Nephron (organoid): ENCODE measurements at regions not wholly inside any gene's neighbourhood (a gene's known extent, or its start where the extent isn't known, plus 50 kb on each side); places are given as distances from the start of the nearest gene placed in this dataset.
"Not testable (repeated sequence)": the region's sequence is repeated elsewhere in the genome, so short reads cannot be mapped to it uniquely, and the experiment has no call there.

Experiments
- H3K27ac Mint-ChIP-seq, 3 experiments: 2 replicates each; pipeline ENCODE4 v1.8.0; 2020; ENCODE audit warnings: mixed read lengths in 3 of 3, mild to moderate bottlenecking in 2 of 3, moderate library complexity in 1 of 3
- H3K27me3 Mint-ChIP-seq: 2 replicates; pipeline ENCODE4 v1.8.0; 2021; ENCODE audit warnings: low read depth, mild to moderate bottlenecking, moderate library complexity, mixed read lengths
- H3K36me3 Mint-ChIP-seq: 2 replicates; pipeline ENCODE4 v1.8.0; 2020; ENCODE audit warnings: low read depth, mixed read lengths
- H3K4me1 Mint-ChIP-seq: 2 replicates; pipeline ENCODE4 v1.8.0; 2020; ENCODE audit warnings: mixed read lengths
- H3K4me3 Mint-ChIP-seq, 3 experiments: 2 replicates each; pipeline ENCODE4 v1.8.0; 2020; ENCODE audit warnings: mild to moderate bottlenecking in 3 of 3, mixed read lengths in 3 of 3, moderate library complexity in 2 of 3
- H3K9me3 Mint-ChIP-seq: 2 replicates; pipeline ENCODE4 v1.8.0; 2020; ENCODE audit warnings: mixed read lengths
- TF ChIP-seq, protein P1 (sequence below), 3 experiments: fragments of 200-600 bp; sonication (generic); IDR thresholded peaks; one replicate each; pipeline ENCODE4 v1.5.0; 2021; ENCODE audit warnings: antibody characterized with exemption in 3 of 3; ENCODE audit not compliant: unreplicated experiment in 3 of 3

GRCh38 chr6:115750292-115750691 is 310.4 kb downstream of the FRK start:
- Mint-ChIP-seq H3K36me3 (no peaks in the 10 kb centered on the region), H3K27ac (no peak overlapping the region), H3K4me3 (no peak overlapping the region), H3K9me3 (peaks cover 4% of the 10 kb centered on the region), H3K27me3 (no peaks in the 10 kb centered on the region), H3K4me1 (no peaks in the 10 kb centered on the region)
- TF ChIP-seq, protein P1, sequence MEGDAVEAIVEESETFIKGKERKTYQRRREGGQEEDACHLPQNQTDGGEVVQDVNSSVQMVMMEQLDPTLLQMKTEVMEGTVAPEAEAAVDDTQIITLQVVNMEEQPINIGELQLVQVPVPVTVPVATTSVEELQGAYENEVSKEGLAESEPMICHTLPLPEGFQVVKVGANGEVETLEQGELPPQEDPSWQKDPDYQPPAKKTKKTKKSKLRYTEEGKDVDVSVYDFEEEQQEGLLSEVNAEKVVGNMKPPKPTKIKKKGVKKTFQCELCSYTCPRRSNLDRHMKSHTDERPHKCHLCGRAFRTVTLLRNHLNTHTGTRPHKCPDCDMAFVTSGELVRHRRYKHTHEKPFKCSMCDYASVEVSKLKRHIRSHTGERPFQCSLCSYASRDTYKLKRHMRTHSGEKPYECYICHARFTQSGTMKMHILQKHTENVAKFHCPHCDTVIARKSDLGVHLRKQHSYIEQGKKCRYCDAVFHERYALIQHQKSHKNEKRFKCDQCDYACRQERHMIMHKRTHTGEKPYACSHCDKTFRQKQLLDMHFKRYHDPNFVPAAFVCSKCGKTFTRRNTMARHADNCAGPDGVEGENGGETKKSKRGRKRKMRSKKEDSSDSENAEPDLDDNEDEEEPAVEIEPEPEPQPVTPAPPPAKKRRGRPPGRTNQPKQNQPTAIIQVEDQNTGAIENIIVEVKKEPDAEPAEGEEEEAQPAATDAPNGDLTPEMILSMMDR (IDR thresholded peaks at IDR 0.05; ENCODE audit: unreplicated experiment in 3 of 3), result no peak

DNA sequence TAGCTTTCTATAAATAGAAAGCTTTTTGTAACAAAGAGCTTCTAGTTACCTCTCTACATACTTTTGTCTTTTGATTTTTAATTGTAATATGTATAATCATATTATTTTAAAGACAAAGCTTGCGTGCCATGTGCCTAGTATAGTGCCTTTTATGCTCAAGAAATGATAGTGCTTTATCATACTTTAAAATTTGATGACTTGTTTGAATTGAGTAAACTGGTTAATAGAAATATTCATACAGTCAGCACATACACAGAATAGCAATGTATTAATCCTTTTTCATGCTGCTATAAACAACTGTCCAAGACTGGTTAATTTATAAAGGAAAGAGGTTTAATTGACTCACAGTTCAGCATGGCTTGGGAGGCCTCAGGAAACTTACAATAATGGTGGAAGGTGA is 313.0 kb downstream of the FRK start:
- Mint-ChIP-seq H3K9me3 (peaks cover 19% of the 10 kb centered on the region), H3K4me1 (no peaks in the 10 kb centered on the region), H3K27ac (no peak overlapping the region), H3K4me3 (no peak overlapping the region), H3K27me3 (no peaks in the 10 kb centered on the region), H3K36me3 (no peaks in the 10 kb centered on the region)
- TF ChIP-seq, protein P1 (IDR thresholded peaks at IDR 0.05; ENCODE audit: unreplicated experiment in 3 of 3), result no peak

- H3K36me3 Mint-ChIP-seq, H3K27ac Mint-ChIP-seq, H3K27me3 Mint-ChIP-seq, H3K4me3 Mint-ChIP-seq, H3K4me1 Mint-ChIP-seq: not testable (repeated sequence)
- H3K9me3 Mint-ChIP-seq, result peaks cover 19% of the 10 kb centered on the region
Measured at GRCh38 chr6:115746583-115746982, 314.1 kb downstream of the FRK start.

GRCh38 chr6:115740907-115741306 is 319.8 kb downstream of the FRK start:
- Mint-ChIP-seq H3K4me1 (no peaks in the 10 kb centered on the region), H3K4me3 (no peak overlapping the region), H3K36me3 (no peaks in the 10 kb centered on the region), H3K9me3 (peaks cover 26% of the 10 kb centered on the region), H3K27me3 (no peaks in the 10 kb centered on the region), H3K27ac (no peak overlapping the region)
- TF ChIP-seq, protein P1 (IDR thresholded peaks at IDR 0.05; ENCODE audit: unreplicated experiment in 3 of 3), result no peak

DNA sequence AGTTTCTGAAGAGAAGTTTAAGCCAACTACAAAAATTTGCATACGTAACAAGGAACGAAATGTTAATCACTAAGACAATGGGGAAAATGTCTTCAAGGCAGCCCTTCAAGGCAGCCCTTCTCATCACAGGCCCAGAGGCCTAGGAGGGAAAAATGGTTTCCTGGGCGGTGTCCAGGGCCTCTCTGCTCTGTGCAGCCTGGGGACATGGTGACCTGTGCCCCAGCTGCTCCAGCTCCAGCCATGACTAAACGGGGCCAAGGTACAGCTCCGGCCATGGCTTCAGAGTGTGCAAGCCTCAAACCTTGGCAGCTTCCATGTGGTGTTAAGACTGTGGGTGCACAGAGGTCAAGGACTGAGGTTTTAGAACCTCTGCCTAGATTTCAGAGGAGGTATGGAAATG is 325.1 kb downstream of the FRK start:
- Mint-ChIP-seq H3K36me3 (no peaks in the 10 kb centered on the region), H3K27me3 (no peaks in the 10 kb centered on the region), H3K9me3 (peaks cover 16% of the 10 kb centered on the region), H3K4me3 (no peak overlapping the region), H3K27ac (no peak overlapping the region), H3K4me1 (no peaks in the 10 kb centered on the region)
- TF ChIP-seq, protein P1 (IDR thresholded peaks at IDR 0.05; ENCODE audit: unreplicated experiment in 3 of 3), result no peak

DNA sequence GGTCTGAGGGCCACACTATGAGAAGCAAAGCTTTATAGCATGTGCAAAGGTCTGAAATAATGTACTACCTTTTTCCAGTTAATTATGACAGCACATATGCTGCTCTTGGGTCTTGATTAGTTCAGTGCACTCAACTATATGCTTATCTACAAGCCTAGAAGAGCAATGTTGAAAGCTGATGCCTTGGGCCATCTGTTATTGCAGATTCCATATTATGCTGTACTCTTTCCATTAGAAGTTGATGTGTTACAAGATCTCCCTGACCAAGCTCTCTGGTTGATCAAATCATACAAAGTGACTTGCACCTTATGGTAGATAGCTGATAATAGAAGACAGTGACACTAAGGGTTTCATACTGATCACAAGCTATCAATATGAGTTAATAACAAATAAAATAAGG is 327.3 kb downstream of the FRK start:
- no peak overlapping the region for H3K4me3 Mint-ChIP-seq
- H3K9me3 Mint-ChIP-seq, result peaks cover 16% of the 10 kb centered on the region
- H3K4me1 Mint-ChIP-seq, result no peaks in the 10 kb centered on the region
- no peaks in the 10 kb centered on the region for H3K27me3 Mint-ChIP-seq
- no peak overlapping the region for H3K27ac Mint-ChIP-seq
- H3K36me3 Mint-ChIP-seq, result no peaks in the 10 kb centered on the region
- TF ChIP-seq, protein P1 (IDR thresholded peaks at IDR 0.05; ENCODE audit: unreplicated experiment in 3 of 3), result no peak
